Mesodermal cell (in vitro differentiated cells): ENCODE measurements at regions not wholly inside any gene's neighbourhood (a gene's known extent, or its start where the extent isn't known, plus 50 kb on each side); places are given as distances from the start of the nearest gene placed in this dataset.
"Not testable (repeated sequence)": the region's sequence is repeated elsewhere in the genome, so short reads cannot be mapped to it uniquely, and the experiment has no call there.

ENCODE experiments used
- H3K27ac ChIP-seq: 2 replicates; pipeline ENCODE4 v1.7.0; 2013; ENCODE audit warnings: mild to moderate bottlenecking, low read depth, low read length, moderate library complexity; ENCODE audit not compliant: severe bottlenecking
- H3K36me3 ChIP-seq: 2 replicates; pipeline ENCODE4 v1.7.1; 2013; ENCODE audit warnings: mild to moderate bottlenecking, low read length, moderate library complexity; ENCODE audit not compliant: control insufficient read depth, insufficient read depth
- H3K4me1 ChIP-seq: one replicate; pipeline ENCODE4 v1.7.1; 2013; ENCODE audit warnings: mild to moderate bottlenecking, low read length; ENCODE audit not compliant: insufficient read depth, control insufficient read depth, poor library complexity, severe bottlenecking
- H3K4me3 ChIP-seq: 2 replicates; pipeline ENCODE4 v1.7.0; 2013; ENCODE audit warnings: low read length, control low read depth, mild to moderate bottlenecking; ENCODE audit not compliant: insufficient read depth, poor library complexity, severe bottlenecking; ENCODE audit errors: extremely low read depth
- H3K9me3 ChIP-seq: 2 replicates; pipeline ENCODE4 v1.7.1; 2013; ENCODE audit warnings: mild to moderate bottlenecking, low read length, moderate library complexity; ENCODE audit not compliant: control insufficient read depth
- WGBS, 2 experiments: methylation state at CpG; one replicate each; pipeline ENCODE4 v1.1.5; 2013; ENCODE audit warnings: missing lambda C conversion rate in 2 of 2; ENCODE audit not compliant: insufficient coverage in 2 of 2; 5-methylcytosine and 5-hydroxymethylcytosine counted together

DNA sequence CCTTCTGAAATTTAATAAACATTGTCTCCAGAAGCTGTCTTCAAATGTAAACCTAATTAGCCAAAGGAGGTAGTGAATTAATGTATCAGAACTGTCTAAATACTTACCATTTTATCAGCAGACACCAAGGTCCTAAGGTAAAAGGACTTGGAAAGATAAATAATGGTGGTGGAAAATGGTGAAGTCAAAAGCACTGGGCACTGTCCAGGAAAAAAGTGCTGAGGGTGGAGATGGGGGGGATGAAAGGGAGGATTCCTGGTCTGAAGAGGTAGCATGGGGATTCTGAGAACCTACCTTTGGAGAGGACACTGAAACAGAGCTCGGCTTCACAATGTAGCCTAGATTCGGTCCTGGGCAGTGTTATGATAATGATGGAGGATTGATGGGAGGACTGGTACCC, 149.0 kb upstream of the DPH6 start:
- H3K36me3 ChIP-seq: no peaks in the 10 kb centered on the region
- 95 to 100% methylated on average over 2 of the region's 2 CpGs for WGBS, 2 experiments
- H3K9me3 ChIP-seq: no peaks in the 10 kb centered on the region
- no peak overlapping the region for H3K27ac ChIP-seq
- H3K4me1 ChIP-seq: peaks cover 64% of the 10 kb centered on the region
- H3K4me3 ChIP-seq: no peak overlapping the region

DNA sequence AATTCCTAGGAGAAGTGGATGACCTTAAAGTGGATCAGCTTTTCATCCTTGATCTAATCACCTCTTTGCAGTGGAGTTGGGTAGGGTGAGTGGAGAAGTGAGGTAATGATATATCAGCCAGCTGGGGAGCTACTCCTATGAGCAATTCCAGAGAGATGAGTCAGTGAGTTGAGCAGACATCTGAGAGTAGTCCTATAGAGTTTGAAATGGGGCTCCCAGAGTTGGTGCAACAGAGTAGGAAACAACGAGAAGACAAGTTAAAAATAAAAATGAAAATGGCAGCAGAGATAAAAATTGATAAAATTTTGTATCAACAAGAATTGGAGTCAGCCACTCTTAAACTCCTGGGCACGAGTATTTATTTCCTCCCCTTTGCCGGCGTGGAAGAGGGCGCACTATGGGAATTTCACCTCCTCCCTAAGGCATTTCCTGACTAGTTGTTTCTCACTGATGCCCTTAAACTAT, 150.8 kb upstream of the DPH6 start:
- Histone ChIP-seq H3K36me3 (no peaks in the 10 kb centered on the region), H3K4me1 (peaks cover 52% of the 10 kb centered on the region), H3K4me3 (no peak overlapping the region), H3K9me3 (no peaks in the 10 kb centered on the region), H3K27ac (peak overlapping the region; percentile 90)
- 69 to 87% methylated on average over 3 to 5 of the region's 5 CpGs for WGBS, 2 experiments

DNA sequence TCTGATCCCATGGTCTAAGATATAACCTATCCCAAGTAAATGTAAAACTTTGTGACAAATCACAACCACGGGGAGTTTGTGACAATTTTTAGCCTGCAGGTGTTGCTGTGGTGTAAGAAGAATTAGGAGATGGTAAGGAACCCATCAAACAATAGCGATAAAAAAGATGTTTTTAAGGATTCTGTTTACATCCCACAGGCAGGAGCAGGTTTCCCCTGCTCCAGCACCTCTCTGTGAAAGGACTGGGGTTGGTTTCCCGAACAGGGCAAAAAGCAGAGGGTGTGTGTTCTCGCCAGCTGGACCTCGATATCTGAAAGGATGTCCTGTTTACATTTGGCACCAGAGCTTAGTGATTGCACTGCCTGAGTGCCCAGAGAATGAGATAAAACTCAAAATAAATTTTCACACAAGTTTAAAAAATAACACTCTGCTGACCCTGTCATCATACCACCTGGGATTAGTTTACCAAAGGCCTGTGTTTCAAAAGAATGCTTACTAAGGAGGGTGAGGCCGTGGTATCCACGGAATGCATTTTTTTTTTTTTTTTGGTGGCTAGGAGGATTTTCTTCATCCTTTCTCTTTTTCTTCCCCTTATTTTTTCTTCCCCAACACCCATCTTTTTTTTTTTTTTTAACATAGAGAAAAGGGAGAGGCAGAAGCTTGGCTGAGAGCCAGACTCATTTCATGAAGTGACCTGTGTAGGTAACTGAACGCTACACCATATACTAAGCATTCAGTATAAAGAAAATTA, 151.8 kb upstream of the DPH6 start:
- H3K4me1 ChIP-seq: peaks cover 49% of the 10 kb centered on the region
- WGBS, 2 experiments: 40 to 44% methylated on average over 2 to 4 of the region's 8 CpGs
- peak overlapping the region; percentile 90 for H3K27ac ChIP-seq
- H3K9me3 ChIP-seq: no peaks in the 10 kb centered on the region
- no peak overlapping the region for H3K4me3 ChIP-seq
- H3K36me3 ChIP-seq: no peaks in the 10 kb centered on the region

DNA sequence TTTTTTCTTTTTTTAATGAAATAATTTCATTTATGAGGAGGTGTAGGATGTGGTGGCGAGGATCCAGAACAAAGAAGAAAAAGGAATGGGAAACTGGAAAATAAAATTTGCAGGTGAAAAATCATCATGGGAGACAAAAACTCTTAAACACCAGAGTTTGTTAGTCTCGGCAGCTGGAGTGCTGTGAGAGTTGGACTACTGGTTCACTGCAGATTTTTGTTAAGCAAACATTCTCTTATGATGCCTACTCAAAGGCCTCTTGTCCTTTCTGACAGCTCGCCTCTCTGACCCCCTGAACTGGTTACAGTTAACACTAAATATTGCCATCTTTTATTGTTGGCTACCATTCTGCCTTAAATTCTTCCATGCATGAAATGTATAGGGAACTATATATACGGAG, 152.4 kb upstream of the DPH6 start:
- Histone ChIP-seq H3K4me3 (no peak overlapping the region), H3K36me3 (no peaks in the 10 kb centered on the region), H3K27ac (peak overlapping the region; percentile 43), H3K9me3 (no peaks in the 10 kb centered on the region), H3K4me1 (peaks cover 46% of the 10 kb centered on the region)
- WGBS, 2 experiments: 87 to 100% methylated on average over 1 to 3 of the region's 4 CpGs

DNA sequence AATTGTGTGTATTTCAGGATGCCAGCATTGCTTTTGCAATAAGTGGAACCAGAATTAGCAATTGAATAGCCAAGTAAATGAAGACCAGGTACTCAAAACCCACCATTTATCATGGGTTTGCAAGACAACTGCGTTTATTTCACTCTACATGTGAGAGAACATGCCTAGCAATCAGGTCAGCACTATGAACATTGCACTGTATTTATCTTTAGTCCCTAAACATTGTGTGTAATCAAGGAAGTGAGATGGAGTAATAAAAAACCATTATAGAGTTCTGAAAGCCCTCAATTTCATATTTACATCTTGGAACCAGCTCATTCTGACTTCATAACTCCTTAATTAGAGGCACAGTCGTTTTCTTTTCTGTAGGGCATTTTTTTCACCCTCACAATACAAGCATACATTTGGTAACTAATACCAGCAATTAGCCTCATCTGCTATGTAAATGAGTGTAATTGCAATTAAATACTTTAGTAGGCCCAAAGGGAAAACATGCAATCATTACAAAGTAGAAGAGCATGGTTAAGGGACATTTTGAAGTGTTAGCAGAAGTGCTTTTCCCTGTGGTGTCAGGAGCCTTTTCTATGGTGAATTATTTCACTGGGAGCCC, 153.1 kb upstream of the DPH6 start:
- Histone ChIP-seq H3K36me3 (no peaks in the 10 kb centered on the region), H3K27ac (no peak overlapping the region), H3K9me3 (no peaks in the 10 kb centered on the region), H3K4me3 (no peak overlapping the region), H3K4me1 (peaks cover 42% of the 10 kb centered on the region)
- 60 to 86% methylated on average over 1 of the region's 2 CpGs for WGBS, 2 experiments

DNA sequence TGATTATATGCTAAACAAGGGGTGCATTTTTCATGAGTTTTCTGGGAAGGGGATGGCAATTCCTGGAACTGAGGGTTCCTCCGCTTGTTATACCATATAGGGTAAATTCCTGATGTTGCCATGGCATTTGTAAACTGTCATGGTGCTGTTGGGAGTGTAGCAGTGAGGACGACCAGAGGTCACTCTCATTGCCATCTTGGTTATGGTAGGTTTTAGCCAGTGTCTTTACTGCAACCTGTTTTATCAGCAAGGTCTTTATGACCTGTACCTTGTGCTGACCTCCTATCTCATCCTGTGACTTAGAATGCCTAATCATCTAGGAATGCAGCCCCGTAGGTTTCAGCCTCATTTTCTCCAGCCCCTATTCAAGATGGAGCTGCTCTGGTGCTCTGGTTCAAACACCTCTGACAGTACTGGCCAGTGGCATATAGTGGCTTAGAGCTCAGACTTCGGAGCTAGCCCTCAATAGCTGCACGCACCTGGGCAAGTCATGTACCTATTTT, 154.2 kb upstream of the DPH6 start:
- 89 to 94% methylated on average over 2 to 4 of the region's 5 CpGs for WGBS, 2 experiments
- not testable (repeated sequence) for H3K36me3 ChIP-seq, H3K4me3 ChIP-seq, H3K9me3 ChIP-seq, H3K27ac ChIP-seq
- H3K4me1 ChIP-seq: peaks cover 44% of the 10 kb centered on the region

DNA sequence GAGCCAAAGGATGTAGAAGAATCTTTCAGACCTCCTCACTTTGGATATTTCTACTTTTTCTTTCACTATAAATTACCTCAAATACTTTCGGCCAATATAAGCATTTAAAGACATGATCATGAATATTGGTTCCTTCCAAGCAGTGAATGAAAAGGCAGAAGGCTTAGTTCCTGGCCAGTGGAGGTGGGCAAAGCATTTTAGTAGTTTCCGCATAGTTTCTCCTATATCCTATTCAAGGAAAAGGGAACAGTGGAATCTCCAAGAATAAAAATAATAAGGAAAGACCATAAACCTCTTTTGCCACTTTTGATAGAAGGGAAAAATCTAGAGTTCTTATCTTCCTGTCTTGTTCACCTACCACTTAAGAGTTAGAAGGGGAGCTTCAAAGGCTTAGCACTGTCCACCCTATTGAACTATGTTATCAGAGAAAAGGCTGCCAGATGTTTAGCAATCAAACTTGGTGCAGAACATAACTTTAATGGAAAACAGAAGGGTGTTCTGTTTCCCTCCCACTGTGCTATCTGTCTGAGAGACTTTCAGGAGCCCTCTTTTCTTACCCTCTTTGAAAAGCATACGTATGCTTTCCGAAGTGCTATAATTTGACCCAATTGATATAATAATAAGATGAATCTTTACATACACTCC, 155.6 kb upstream of the DPH6 start:
- H3K27ac ChIP-seq: no peak overlapping the region
- H3K9me3 ChIP-seq: no peaks in the 10 kb centered on the region
- H3K4me1 ChIP-seq: peaks cover 47% of the 10 kb centered on the region
- no CpG with 5 or more reads among the region's 4 CpGs for WGBS, 2 experiments
- H3K36me3 ChIP-seq: no peaks in the 10 kb centered on the region
- H3K4me3 ChIP-seq: no peak overlapping the region

DNA sequence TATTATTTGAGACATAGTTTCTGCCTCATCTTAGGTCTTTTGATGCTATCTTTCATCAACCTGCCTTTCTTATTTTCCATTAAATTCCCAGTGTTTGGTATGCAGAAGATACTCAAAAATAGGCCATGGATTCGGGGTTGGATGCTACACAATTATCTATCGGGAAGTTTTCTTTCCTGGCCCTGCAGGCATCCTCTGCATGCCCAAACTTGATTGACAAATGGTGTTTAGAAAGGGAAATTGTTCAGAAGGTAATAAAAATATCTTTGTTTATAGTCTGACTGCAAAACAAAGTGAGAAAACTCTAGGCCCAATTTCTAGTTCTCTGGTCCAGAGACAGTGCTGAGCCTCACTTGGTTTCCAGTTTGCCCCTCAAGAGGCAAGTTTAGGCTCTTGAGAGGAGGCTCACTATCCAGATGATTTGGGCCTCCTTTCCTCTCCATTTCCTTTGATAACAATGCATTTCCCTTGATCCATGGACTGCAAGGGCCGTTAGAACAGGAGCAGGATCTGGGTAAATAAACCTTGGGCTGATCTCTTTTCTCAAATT, 157.1 kb upstream of the DPH6 start:
- no peak overlapping the region for H3K27ac ChIP-seq
- peaks cover 35% of the 10 kb centered on the region for H3K4me1 ChIP-seq
- 86 to 96% methylated on average over 1 to 3 of the region's 3 CpGs for WGBS, 2 experiments
- H3K9me3 ChIP-seq: no peaks in the 10 kb centered on the region
- H3K36me3 ChIP-seq: no peaks in the 10 kb centered on the region
- H3K4me3 ChIP-seq: no peak overlapping the region

DNA sequence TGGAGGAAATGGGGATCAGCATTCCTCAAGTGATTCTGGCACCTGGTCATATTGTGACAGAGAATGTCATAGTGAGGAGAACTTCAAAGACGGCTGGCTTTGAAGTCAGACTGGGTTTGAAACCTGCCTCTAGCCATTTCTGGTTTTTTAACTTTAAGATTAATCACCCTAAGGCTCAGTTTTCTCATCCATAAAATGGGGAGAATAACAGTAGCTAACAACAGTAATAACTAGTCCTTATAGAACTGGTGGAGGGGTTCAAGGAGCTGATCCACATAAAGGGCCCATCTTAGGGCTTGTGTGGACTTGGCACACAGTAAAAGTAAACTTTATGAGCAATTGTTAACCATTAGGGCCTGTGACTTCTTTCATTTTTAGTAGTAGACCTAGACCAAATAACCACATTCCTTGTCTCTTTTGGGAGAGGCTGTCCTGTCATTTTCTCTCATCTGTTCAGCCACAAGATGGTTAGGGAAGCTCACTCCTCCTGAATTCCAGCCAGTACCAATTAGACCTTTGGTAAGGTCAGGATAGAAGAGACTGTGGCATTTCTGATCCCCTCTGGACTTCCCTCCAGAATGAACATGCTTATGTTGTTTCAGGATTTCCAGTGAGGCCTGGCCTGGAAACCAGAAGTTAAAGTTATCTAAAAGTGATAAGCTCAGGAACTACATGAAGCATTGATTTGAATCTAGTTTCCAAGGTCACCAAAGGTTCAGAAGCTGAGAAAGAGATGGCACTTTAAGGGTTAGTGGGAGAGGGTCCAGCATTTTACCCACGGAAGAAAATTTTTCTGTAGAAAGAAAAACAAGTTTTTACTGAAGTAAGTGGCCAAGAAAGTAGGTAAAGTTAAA, 159.3 kb upstream of the DPH6 start:
- H3K4me1 ChIP-seq: peaks cover 21% of the 10 kb centered on the region
- H3K4me3 ChIP-seq: no peak overlapping the region
- WGBS, 2 experiments: no CpG with 5 or more reads among the region's 2 CpGs
- H3K9me3 ChIP-seq: no peaks in the 10 kb centered on the region
- no peaks in the 10 kb centered on the region for H3K36me3 ChIP-seq
- H3K27ac ChIP-seq: peak overlapping the region; percentile 57
